Transverse colon (tissue), 4 donors: ENCODE measurements at regions not wholly inside any gene's neighbourhood (a gene's known extent, or its start where the extent isn't known, plus 50 kb on each side); places are given as distances from the start of the nearest gene placed in this dataset.
A peak's percentile ranks its signal among the peaks of the same experiment; 100 is the strongest.

Source experiments
- DNase-seq: peaks from one replicate; pipeline ENCODE4 v3.0.0-alpha.2; 2019
- H3K27ac ChIP-seq, 4 donors: fragments of 200-600 bp; sonication (generic); 2 replicates each; pipeline ENCODE4 v1.5.1; 2016 to 2018; ENCODE audit warnings: inconsistent platforms in 4 of 4
- H3K27me3 ChIP-seq: fragments of 200-600 bp; sonication (generic); 2 replicates; pipeline ENCODE4 v1.5.1; 2017; ENCODE audit warnings: inconsistent platforms
- H3K36me3 ChIP-seq, 4 donors: fragments of 200-600 bp; sonication (generic); 2 replicates each; pipeline ENCODE4 v1.5.1; 2017 to 2019; ENCODE audit warnings: inconsistent platforms in 4 of 4
- H3K4me1 ChIP-seq, 4 donors: fragments of 200-600 bp; sonication (generic); 2 replicates each; pipeline ENCODE4 v1.5.1; 2017 to 2020; ENCODE audit warnings: inconsistent platforms in 4 of 4
- H3K4me3 ChIP-seq, 4 donors: fragments of 200-600 bp; sonication (generic); 1 replicate in 1 of 4; 2 replicates in 3 of 4; pipeline versions ENCODE4 v1.5.1 to v1.6.1; 2017 to 2019; ENCODE audit warnings: inconsistent platforms in 4 of 4
- H3K9me3 ChIP-seq, 2 donors: fragments of 200-600 bp; sonication (generic); 2 replicates each; pipeline ENCODE4 v1.5.1; 2017 to 2019; ENCODE audit warnings: inconsistent platforms in 2 of 2
- EP300 ChIP-seq: sonication (generic); formaldehyde crosslinking; IDR thresholded peaks from one replicate; pipeline ENCODE4 v1.6.1; 2017; ENCODE audit warnings: antibody characterized with exemption, low read depth
- POLR2A ChIP-seq: fragments of 450-650 bp; IDR thresholded peaks from one replicate; pipeline ENCODE4 v1.6.1; 2016; ENCODE audit warnings: antibody characterized with exemption, mild to moderate bottlenecking, moderate library complexity
- POLR2AphosphoS5 ChIP-seq, 3 donors: sonication (generic); formaldehyde crosslinking; IDR thresholded peaks; one replicate each; pipeline ENCODE4 v1.6.1; 2016; ENCODE audit warnings: antibody characterized with exemption in 3 of 3
- WGBS, 2 donors: methylation state at CpG; one replicate each; pipeline ENCODE4 v1.1.5; 2018; ENCODE audit warnings: low coverage in 1 of 2; 5-methylcytosine and 5-hydroxymethylcytosine counted together
- in situ Hi-C, 4 donors: fragments of 200-750 bp; cut with MboI; loops; one replicate each; pipeline versions ENCODE4 v1.15.0 to v1.15.1; 2017; ENCODE audit warnings: low sequenced_read_pairs in 3 of 4, low pct_ligation_motif_present in 1 of 4, low pct_unique_long_range_greater_than_20kb in 1 of 4
- intact Hi-C: fragments of 100-400 bp; cut with DNase I; formaldehyde crosslinking; loops from one replicate; pipeline ENCODE4 v1.15.1; 2023; ENCODE audit warnings: low total_unique reads
- TF ChIP-seq, protein P1 (sequence below), 5 experiments: fragments of 200-600 bp in 3 of 5; fragments of 450-650 bp in 2 of 5; sonication (generic) in 3 of 5; IDR thresholded peaks; 1 replicate in 2 of 5; 2 replicates in 3 of 5; pipeline ENCODE4 v1.5.1; 2016 to 2017; ENCODE audit warnings: antibody characterized with exemption in 5 of 5, inconsistent platforms in 3 of 5, mild to moderate bottlenecking in 2 of 5, moderate library complexity in 1 of 5

DNA sequence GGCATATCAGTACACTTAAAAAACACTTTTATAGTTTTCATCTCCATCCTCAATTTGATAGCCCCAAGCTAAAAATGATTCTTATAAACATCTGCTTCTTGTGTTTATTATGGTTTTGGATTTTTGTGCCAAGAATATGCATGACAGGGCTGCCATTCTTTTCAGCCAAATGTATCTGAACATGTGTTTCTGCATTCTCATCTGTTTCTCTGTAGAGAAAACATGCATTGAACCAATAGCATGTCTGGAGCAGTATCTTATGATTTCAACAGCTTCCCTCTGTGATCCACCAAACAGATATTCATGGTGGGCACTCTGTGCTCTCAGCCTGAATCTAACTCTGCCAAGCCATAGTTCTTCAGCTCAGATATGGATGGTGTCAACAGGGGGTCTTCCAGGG, 99.3 kb upstream of the ERCC6L2 start:
- H3K27me3 ChIP-seq = no peaks in the 10 kb centered on the region
- H3K4me1 ChIP-seq = peaks cover 10 to 20% (median 19%) of the 10 kb centered on the region in 4 donors
- intact Hi-C loops (loop anchor here (10.0 kb wide), 2 partner anchors 99 to 439 kb away; partner anchors contain the start of gene ERCC6L2), in situ Hi-C loops (no loop called here)
- no peak overlapping the region for H3K4me3 ChIP-seq
- no peak for TF ChIP-seq POLR2AphosphoS5 (IDR thresholded peaks at IDR 0.05)
- no peak for TF ChIP-seq POLR2A
- TF ChIP-seq, protein P1, sequence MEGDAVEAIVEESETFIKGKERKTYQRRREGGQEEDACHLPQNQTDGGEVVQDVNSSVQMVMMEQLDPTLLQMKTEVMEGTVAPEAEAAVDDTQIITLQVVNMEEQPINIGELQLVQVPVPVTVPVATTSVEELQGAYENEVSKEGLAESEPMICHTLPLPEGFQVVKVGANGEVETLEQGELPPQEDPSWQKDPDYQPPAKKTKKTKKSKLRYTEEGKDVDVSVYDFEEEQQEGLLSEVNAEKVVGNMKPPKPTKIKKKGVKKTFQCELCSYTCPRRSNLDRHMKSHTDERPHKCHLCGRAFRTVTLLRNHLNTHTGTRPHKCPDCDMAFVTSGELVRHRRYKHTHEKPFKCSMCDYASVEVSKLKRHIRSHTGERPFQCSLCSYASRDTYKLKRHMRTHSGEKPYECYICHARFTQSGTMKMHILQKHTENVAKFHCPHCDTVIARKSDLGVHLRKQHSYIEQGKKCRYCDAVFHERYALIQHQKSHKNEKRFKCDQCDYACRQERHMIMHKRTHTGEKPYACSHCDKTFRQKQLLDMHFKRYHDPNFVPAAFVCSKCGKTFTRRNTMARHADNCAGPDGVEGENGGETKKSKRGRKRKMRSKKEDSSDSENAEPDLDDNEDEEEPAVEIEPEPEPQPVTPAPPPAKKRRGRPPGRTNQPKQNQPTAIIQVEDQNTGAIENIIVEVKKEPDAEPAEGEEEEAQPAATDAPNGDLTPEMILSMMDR (IDR thresholded peaks at IDR 0.05) = no peak
- no peak for TF ChIP-seq EP300
- no peaks in the 10 kb centered on the region for H3K36me3 ChIP-seq
- no peak for DNase-seq
- no peaks in the 10 kb centered on the region for H3K9me3 ChIP-seq
- no peak overlapping the region for H3K27ac ChIP-seq

DNA sequence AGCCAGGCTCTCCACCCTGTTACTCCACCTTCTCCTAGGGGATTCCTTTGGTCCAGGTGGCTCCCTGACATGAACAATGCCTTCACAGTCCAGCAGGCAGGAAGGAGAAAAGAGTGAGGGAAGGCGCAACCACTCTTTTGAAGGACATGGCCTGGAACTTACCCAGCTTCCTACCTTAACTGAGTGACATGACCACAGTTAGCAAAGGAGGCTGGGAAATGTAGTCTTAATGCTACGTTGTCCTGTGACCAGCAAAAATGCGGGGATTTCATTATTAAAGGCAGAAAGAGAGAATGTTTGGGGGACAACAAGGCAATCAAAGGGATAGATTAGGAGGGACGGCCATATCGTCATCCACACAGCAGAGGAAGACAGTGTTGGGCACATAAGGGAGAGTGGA, 100.3 kb upstream of the ERCC6L2 start:
- no peak overlapping the region for H3K4me3 ChIP-seq
- H3K4me1 ChIP-seq = peaks cover 10 to 25% (median 22%) of the 10 kb centered on the region in 4 donors
- no peak for DNase-seq
- no peaks in the 10 kb centered on the region for H3K9me3 ChIP-seq
- H3K27me3 ChIP-seq = no peaks in the 10 kb centered on the region
- H3K27ac ChIP-seq = no peak overlapping the region
- 96 to 100% methylated on average over 2 to 5 of the region's 5 CpGs for WGBS, 2 donors
- H3K36me3 ChIP-seq = no peaks in the 10 kb centered on the region
- in situ Hi-C loops (no loop called here), intact Hi-C loops (loop anchor here (10.0 kb wide), 2 partner anchors 100 to 440 kb away; partner anchors contain the start of gene ERCC6L2)
- no peak for TF ChIP-seq EP300
- TF ChIP-seq POLR2AphosphoS5 (IDR thresholded peaks at IDR 0.05) = no peak
- TF ChIP-seq, protein P1 (IDR thresholded peaks at IDR 0.05) = no peak
- no peak for TF ChIP-seq POLR2A

DNA sequence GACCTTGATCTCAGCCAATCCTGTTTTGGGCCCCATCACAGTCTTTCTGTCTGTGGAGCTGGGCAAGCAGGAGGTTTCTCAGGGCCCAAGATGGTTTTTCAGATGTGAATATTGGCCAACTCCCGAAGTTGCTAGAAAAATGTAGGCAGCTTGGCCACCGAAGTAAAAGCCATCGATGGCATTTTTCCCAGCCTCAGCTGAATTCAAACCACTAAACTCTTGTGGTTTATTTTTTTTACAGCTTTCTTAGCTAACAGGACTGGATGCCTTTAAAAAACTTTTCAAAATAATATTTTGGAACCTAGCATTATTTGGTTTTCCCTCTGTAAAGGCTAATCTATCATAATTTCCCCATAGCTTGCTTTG, 102.5 kb upstream of the ERCC6L2 start:
- intact Hi-C loops = loop anchor here (10.0 kb wide), 2 partner anchors 102 to 442 kb away; partner anchors contain the start of gene ERCC6L2
- no peak for DNase-seq
- Histone ChIP-seq H3K4me3 (peak overlapping the region in 1 of 4 donors; percentile 26), H3K36me3 (no peaks in the 10 kb centered on the region), H3K27ac (peak overlapping the region; percentile 78 to 86 (median 84)), H3K4me1 (peaks cover 10 to 29% (median 22%) of the 10 kb centered on the region in 4 donors), H3K27me3 (no peaks in the 10 kb centered on the region), H3K9me3 (no peaks in the 10 kb centered on the region)
- WGBS, 2 donors = 34 to 40% methylated on average over 3 of the region's 3 CpGs
- in situ Hi-C loops = no loop called here
- no peak for TF ChIP-seq POLR2AphosphoS5 (IDR thresholded peaks at IDR 0.05)
- TF ChIP-seq, protein P1 (IDR thresholded peaks at IDR 0.05) = no peak
- TF ChIP-seq EP300 = no peak

DNA sequence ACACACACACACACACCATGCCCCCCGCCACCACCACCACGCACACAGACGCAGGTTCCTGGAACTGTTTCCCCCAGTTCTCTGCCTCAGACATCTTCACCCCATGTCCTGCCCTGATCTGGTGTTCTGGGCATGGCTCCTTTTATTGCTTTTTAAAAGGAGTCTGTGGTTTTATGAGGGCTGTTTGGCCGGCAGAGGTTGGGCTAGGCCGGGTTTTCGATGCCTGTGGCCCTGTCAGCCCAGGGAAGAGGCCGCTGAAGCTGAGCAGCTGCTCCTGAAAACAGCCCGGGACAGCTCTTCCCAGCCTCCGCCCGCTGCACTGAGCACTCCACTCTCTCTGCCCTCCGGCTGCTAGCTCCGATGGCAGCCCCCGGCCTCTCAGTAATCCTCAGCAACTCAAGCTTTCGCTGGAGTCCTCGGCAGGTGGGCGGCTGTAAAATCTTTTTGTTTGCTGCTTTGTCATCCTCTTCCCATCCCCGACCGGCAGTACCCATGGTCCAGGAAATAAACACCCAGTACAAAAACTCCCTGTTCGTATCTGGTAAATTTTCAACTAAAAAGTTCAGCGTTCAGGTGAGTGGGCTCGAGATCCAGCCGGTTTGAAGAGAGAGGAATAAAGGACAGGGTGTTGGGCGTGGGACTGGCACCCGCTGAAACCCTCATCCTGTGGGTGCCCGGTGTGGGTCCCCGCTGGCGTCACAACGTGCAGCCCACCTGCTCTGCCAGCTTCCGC, 103.0 kb upstream of the ERCC6L2 start:
- Histone ChIP-seq H3K36me3 (no peaks in the 10 kb centered on the region), H3K27ac (peak overlapping the region; percentile 78 to 86 (median 84)), H3K27me3 (no peaks in the 10 kb centered on the region), H3K9me3 (no peaks in the 10 kb centered on the region), H3K4me1 (peaks cover 10 to 30% (median 24%) of the 10 kb centered on the region in 4 donors), H3K4me3 (peak overlapping the region in 2 of 4 donors; percentile 10 to 26)
- in situ Hi-C loops (no loop called here), intact Hi-C loops (loop anchor here (10.0 kb wide), 2 partner anchors 102 to 442 kb away; partner anchors contain the start of gene ERCC6L2)
- TF ChIP-seq EP300 (no peak), POLR2A (peak; percentile 17), POLR2AphosphoS5 (IDR thresholded peaks at IDR 0.05) (peak in 2 of 3 donors; percentile 38 to 60)
- TF ChIP-seq, protein P1 (IDR thresholded peaks at IDR 0.05) = no peak
- peak; percentile 79 for DNase-seq
- 26% methylated on average over 28 of the region's 29 CpGs; no CpG with 5 or more reads in 1 of the 2 donors for WGBS, 2 donors
